Astrocyte of the spinal cord (primary cell): ENCODE measurements at regions not wholly inside any gene's neighbourhood (a gene's known extent, or its start where the extent isn't known, plus 50 kb on each side); places are given as distances from the start of the nearest gene placed in this dataset.
"Not testable (repeated sequence)": the region's sequence is repeated elsewhere in the genome, so short reads cannot be mapped to it uniquely, and the experiment has no call there.

Source experiments
- DNase-seq: peaks from one replicate; pipeline ENCODE4 v3.0.0; 2011; ENCODE audit warnings: low read depth, low spot score
- H3K4me3 ChIP-seq: 2 replicates; pipeline ENCODE4 v1.5.1; 2011; ENCODE audit warnings: low read depth, mild to moderate bottlenecking, low read length, moderate library complexity
- CTCF ChIP-seq: IDR thresholded peaks from 2 replicates; pipeline ENCODE4 v1.5.1; 2012; ENCODE audit warnings: low read depth, mild to moderate bottlenecking, low read length, inconsistent platforms
- in situ Hi-C: cut with HindIII; loops from 2 replicates; pipeline ENCODE4 v1.10.0; 2017; ENCODE audit warnings: low sequenced_read_pairs

GRCh38 chr3:95832146-95832545, 982.2 kb upstream of the EPHA6 start:
- no peak for DNase-seq
- in situ Hi-C loops, result no loop called here
- no peak overlapping the region for H3K4me3 ChIP-seq
- no peak for TF ChIP-seq CTCF

GRCh38 chr3:95860628-95861027, 953.8 kb upstream of the EPHA6 start:
- H3K4me3 ChIP-seq, DNase-seq, in situ Hi-C loops: not testable (repeated sequence)

GRCh38 chr3:95883801-95884200, 930.6 kb upstream of the EPHA6 start:
- TF ChIP-seq CTCF, result no peak
- in situ Hi-C loops, result no loop called here

GRCh38 chr3:95886616-95887015, 927.8 kb upstream of the EPHA6 start:
- in situ Hi-C loops, result no loop called here

More at GRCh38 chr3:95883801-95884200, 930.6 kb upstream of the EPHA6 start:
- DNase-seq, result no peak
- no peak overlapping the region for H3K4me3 ChIP-seq

GRCh38 chr3:95887114-95887513, 927.3 kb upstream of the EPHA6 start:
- TF ChIP-seq CTCF, result no peak
- in situ Hi-C loops, result no loop called here
- no peak overlapping the region for H3K4me3 ChIP-seq
- DNase-seq, result no peak

More at GRCh38 chr3:95886616-95887015, 927.8 kb upstream of the EPHA6 start:
- no peak for TF ChIP-seq CTCF
- H3K4me3 ChIP-seq, result no peak overlapping the region
- DNase-seq, result no peak

- H3K4me3 ChIP-seq, result no peak overlapping the region
- no peak for TF ChIP-seq CTCF
- in situ Hi-C loops, result no loop called here
- DNase-seq, result no peak
Measured at GRCh38 chr3:95894820-95895219, 919.6 kb upstream of the EPHA6 start.

GRCh38 chr3:95899494-95899893, 914.9 kb upstream of the EPHA6 start:
- H3K4me3 ChIP-seq, result no peak overlapping the region
- peak; percentile 22 for DNase-seq
- no peak for TF ChIP-seq CTCF
- in situ Hi-C loops, result no loop called here
